ENCODE measurements at regions not wholly inside any gene's neighbourhood (a gene's known extent, or its start where the extent isn't known, plus 50 kb on each side); places are given as distances from the start of the nearest gene placed in this dataset.

DNA sequence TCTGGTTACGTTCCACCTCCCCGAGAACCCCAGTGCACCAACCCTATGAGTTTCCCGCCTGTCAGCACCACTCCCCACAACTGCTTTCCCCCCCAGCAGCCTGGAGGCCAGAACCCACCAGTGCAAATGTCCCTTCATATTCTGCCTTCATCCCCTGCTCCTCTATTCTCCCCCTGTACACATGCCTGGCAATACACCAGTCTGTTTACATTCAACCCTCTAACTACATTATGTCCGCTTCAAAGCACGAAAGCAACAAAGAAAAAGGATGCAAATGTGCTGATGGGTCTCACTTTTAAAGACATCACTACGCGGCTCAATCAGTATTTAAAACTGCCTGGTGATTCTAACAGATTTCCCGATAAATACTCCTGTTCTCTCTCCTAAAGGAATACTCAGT, 126.7 kb upstream of the SORBS2 start:
- DNase-seq = no peak

DNA sequence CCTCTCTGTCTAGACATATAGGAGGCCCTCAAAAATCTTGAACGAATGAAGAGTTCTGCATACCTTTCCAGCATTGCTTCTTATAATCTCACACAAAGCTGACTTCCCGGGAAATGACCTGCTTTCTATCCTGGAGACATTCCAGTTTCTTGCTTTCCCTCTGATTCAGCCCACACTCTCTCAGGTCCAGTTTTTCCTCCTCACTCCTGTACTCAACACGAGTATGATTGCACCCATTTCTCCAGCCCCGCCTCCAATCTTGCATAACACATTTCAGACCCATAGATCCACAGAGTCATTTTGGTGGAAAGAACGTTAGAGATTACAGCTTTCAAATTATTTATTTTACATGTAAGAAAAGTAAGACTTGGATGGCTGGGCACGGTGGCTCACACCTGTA, 127.5 kb upstream of the TLR3 start:
- no peak overlapping the region for H3K27ac Mint-ChIP-seq
- no peaks in the 10 kb centered on the region for H3K4me1 Mint-ChIP-seq (ENCODE audit: low read depth)
- CTCF ChIA-PET = no interaction called here
- no peaks in the 10 kb centered on the region for H3K36me3 Mint-ChIP-seq
- H3K9me3 Mint-ChIP-seq = no peaks in the 10 kb centered on the region
- peaks cover 6% of the 10 kb centered on the region for H3K27me3 Mint-ChIP-seq
- intact Hi-C loops (cut with micrococcal nuclease) = no loop called here
- POLR2A ChIA-PET = no interaction called here
- no peak overlapping the region for H3K4me3 Mint-ChIP-seq
- DNase-seq = no peak

More for the DNA sequence above, 126.7 kb upstream of the SORBS2 start:
- Mint-ChIP-seq H3K27me3 (peaks cover 6% of the 10 kb centered on the region), H3K36me3 (no peaks in the 10 kb centered on the region), H3K27ac (no peak overlapping the region), H3K9me3 (no peaks in the 10 kb centered on the region), H3K4me3 (no peak overlapping the region), H3K4me1 (ENCODE audit: low read depth) (no peaks in the 10 kb centered on the region)
- CTCF ChIA-PET = no interaction called here
- POLR2A ChIA-PET = no interaction called here
- intact Hi-C loops (cut with micrococcal nuclease) = no loop called here

DNA sequence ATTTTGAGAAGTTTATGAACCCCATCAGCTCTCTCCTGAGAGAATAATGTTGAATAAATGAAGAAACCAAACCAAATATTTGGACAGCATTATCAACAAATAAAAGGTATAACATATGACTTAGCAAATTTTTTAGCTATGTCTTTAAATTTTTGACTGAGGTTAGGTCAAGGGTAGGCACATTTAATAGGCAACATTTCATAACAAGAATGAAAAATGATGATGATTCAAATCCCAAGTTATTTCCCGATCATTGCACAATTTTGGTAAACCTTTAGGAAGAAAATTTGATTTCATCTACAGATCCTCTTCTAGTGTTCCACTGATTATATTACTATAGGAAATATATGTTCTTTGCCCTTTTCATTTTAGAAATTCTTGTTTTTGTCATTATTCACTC, 123.7 kb upstream of the TLR3 start:
- H3K9me3 Mint-ChIP-seq = no peaks in the 10 kb centered on the region
- ChIA-PET CTCF (no interaction called here), POLR2A (no interaction called here)
- H3K4me1 Mint-ChIP-seq (ENCODE audit: low read depth) = no peaks in the 10 kb centered on the region
- H3K36me3 Mint-ChIP-seq = no peaks in the 10 kb centered on the region
- H3K27ac Mint-ChIP-seq = no peak overlapping the region
- H3K27me3 Mint-ChIP-seq = peaks cover 4% of the 10 kb centered on the region
- intact Hi-C loops (cut with micrococcal nuclease) = no loop called here
- DNase-seq = no peak
- no peak overlapping the region for H3K4me3 Mint-ChIP-seq

DNA sequence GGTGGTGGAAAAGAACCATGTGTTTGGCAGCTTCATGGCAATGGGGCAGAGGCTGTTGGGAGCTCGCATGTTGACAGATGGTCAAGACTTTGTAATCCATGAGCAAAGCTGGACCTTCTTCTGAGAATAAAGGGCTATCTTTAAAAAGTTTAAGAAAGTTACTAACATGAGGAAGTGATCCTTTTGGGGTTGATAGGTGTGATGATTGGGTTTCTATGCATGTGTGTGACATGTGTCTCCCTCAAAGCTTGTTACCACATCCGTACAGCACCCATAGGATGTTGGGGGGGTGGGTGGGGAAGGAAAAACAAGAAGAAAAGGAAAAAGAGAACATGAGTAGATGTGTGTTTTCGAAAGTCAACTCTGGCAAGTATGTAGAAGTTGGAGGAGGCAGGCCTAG, 123.0 kb upstream of the TLR3 start:
- CTCF ChIA-PET = no interaction called here
- DNase-seq = no peak
- intact Hi-C loops (cut with micrococcal nuclease) = no loop called here
- no peak overlapping the region for H3K4me3 Mint-ChIP-seq
- H3K27me3 Mint-ChIP-seq = peaks cover 4% of the 10 kb centered on the region
- no peaks in the 10 kb centered on the region for H3K4me1 Mint-ChIP-seq (ENCODE audit: low read depth)
- POLR2A ChIA-PET = no interaction called here
- no peak overlapping the region for H3K27ac Mint-ChIP-seq
- no peaks in the 10 kb centered on the region for H3K36me3 Mint-ChIP-seq
- no peaks in the 10 kb centered on the region for H3K9me3 Mint-ChIP-seq

DNA sequence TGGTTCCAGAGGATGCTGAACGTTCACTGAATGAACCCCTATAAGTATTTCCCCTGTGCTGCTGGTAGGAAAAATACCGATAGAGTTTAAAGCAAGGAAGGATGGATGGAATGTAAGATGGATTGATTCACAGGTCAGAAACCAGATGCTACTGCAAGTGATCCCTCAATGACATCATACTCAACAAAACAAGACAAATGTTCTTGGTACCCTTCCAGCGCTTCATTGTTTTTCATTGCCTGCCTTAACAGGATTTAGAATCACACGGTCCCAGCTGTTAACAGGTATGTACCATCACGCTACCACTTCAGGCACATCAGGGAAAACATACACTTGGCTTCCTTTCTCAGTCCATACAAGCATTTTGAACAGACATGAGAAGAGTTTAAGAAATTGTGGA, 118.1 kb upstream of the TLR3 start:
- ChIA-PET POLR2A (no interaction called here), CTCF (no interaction called here)
- Mint-ChIP-seq H3K36me3 (no peaks in the 10 kb centered on the region), H3K9me3 (no peaks in the 10 kb centered on the region), H3K27me3 (no peaks in the 10 kb centered on the region), H3K4me3 (no peak overlapping the region), H3K4me1 (ENCODE audit: low read depth) (no peaks in the 10 kb centered on the region), H3K27ac (no peak overlapping the region)
- intact Hi-C loops (cut with micrococcal nuclease) = no loop called here
- DNase-seq = no peak

DNA sequence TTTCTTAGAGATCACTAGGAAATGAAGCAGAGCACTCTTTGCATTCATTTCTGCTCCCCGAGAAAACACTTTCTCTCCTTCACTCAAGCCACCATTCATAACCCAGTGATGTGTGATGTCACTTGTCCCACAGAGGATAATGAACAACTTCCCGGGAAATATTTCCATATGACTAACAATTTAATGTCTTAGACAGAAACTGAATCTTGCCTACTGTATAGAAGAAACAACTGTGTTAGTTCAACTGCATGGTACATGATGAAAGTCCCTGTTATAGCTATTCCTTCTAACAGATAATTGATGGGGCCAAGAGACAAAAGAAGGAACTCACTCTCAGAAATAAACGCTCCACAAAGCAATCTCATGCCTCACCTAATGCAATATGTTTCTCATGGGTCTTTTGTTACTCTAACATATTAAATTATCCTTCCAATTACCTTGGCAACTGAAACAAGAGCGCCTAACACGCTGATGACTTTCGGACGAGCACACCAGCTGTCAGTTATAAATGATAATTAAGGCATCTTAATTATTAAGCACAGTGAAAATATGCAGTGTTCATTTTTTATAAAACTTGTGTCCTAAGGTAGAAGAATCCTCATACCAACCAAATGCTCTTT, 113.7 kb upstream of the TLR3 start:
- DNase-seq = no peak

DNA sequence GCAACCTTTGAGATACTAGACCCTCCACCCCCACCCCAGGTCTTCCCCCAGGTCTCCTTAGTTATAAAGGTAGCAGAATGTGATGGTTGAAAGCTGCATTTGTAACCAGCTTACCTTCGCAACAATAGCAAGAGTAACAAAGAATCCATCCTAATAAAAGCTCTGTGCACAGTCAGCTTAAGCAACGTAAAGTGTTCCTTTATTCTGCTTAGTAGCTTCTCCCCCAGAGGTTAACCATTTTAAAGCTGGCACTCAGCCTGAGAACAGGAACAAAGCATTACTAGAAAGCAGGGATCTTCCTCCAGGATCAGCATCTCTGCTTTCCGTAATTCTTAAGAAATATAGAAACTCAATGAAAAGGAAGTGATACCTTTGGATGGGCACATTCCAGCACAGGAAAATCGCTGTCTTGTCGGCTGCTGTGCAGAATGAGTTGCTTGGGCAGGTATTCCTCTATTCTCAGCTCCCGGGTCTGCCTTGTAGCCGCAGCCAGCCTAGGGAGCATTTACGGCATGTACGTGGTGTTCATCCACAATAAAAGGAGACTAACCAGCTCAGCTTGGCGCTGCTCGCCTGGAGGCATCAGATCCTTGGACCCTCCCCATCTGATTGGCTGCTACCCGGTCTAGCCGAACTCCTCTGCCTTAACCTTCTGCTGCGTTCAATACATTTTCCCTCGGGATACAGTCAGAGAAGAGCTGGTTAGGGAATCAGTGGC, 113.0 kb upstream of the TLR3 start:
- Mint-ChIP-seq H3K36me3 (no peaks in the 10 kb centered on the region), H3K27me3 (peaks cover 4% of the 10 kb centered on the region), H3K4me1 (ENCODE audit: low read depth) (no peaks in the 10 kb centered on the region), H3K9me3 (no peaks in the 10 kb centered on the region), H3K27ac (no peak overlapping the region), H3K4me3 (no peak overlapping the region)
- POLR2A ChIA-PET = no interaction called here
- intact Hi-C loops (cut with micrococcal nuclease) = no loop called here
- DNase-seq = no peak
- CTCF ChIA-PET = no interaction called here

More for the DNA sequence above, 113.7 kb upstream of the TLR3 start:
- POLR2A ChIA-PET = no interaction called here
- H3K36me3 Mint-ChIP-seq = no peaks in the 10 kb centered on the region
- H3K27me3 Mint-ChIP-seq = peaks cover 4% of the 10 kb centered on the region
- H3K4me3 Mint-ChIP-seq = no peak overlapping the region
- intact Hi-C loops (cut with micrococcal nuclease) = no loop called here
- H3K4me1 Mint-ChIP-seq (ENCODE audit: low read depth) = no peaks in the 10 kb centered on the region
- CTCF ChIA-PET = no interaction called here
- no peaks in the 10 kb centered on the region for H3K9me3 Mint-ChIP-seq
- no peak overlapping the region for H3K27ac Mint-ChIP-seq

DNA sequence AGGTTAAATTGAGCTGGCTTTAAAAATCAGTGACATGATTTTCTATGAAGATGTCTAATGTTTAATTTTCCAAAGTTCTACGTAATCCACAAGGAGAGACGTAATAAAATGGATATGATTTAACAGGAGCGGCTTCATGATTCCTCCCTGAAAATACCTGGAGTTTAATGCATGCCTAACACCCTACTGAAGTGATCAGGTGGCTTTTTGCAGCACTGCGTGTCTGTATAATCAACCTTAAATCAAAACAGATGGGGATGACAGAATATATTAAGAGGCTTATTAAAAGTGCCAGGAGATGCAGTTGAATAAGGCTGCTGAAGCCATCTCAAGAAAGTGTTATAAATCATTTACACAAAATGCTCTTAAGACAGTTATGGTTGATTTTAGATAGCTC, 112.4 kb upstream of the TLR3 start:
- ChIA-PET CTCF (no interaction called here), POLR2A (interaction anchor here (0.7 kb wide), 1 partner anchor 34 kb away, joined by 3 read pairs; no protein-coding TSS in a partner anchor)
- intact Hi-C loops (cut with micrococcal nuclease) = no loop called here
- H3K27ac Mint-ChIP-seq = no peak overlapping the region
- no peak for DNase-seq
- H3K9me3 Mint-ChIP-seq = no peaks in the 10 kb centered on the region
- H3K4me3 Mint-ChIP-seq = no peak overlapping the region
- no peaks in the 10 kb centered on the region for H3K4me1 Mint-ChIP-seq (ENCODE audit: low read depth)
- no peaks in the 10 kb centered on the region for H3K36me3 Mint-ChIP-seq
- peaks cover 4% of the 10 kb centered on the region for H3K27me3 Mint-ChIP-seq

DNA sequence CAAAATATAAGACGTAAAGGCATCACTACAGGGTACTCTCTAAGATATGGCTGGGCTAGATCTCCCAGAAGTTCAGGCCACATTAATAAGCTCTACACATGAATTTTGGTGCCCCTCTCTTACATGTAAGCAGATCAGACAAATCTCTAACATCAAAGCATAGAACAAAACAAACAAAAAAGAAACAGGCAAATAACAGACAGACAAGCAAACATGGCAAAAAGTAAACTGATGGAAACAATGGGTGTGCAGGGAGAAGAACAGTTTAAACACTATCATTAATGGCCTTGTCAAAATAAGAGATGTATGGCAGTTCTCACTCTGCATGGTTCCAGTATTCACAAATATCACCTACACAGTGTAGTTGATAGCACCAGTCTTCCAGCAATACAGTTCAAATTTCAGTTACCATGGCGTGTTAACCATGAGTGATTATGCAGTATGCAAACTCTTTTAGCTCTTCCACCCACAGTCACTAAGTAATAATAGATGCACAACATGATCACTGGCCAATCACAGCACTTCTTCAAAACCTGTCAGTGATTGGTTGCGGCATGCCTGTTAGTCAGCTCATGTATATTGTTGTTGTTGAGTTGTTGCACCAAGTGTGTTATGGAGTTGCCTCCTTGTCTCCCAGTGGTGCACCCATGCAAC, 110.7 kb upstream of the TLR3 start:
- Mint-ChIP-seq H3K27me3 (peaks cover 4% of the 10 kb centered on the region), H3K36me3 (no peaks in the 10 kb centered on the region), H3K4me1 (ENCODE audit: low read depth) (no peaks in the 10 kb centered on the region), H3K27ac (no peak overlapping the region), H3K4me3 (no peak overlapping the region), H3K9me3 (no peaks in the 10 kb centered on the region)
- POLR2A ChIA-PET = no interaction called here
- no peak for DNase-seq
- CTCF ChIA-PET = no interaction called here
- intact Hi-C loops (cut with micrococcal nuclease) = no loop called here

DNA sequence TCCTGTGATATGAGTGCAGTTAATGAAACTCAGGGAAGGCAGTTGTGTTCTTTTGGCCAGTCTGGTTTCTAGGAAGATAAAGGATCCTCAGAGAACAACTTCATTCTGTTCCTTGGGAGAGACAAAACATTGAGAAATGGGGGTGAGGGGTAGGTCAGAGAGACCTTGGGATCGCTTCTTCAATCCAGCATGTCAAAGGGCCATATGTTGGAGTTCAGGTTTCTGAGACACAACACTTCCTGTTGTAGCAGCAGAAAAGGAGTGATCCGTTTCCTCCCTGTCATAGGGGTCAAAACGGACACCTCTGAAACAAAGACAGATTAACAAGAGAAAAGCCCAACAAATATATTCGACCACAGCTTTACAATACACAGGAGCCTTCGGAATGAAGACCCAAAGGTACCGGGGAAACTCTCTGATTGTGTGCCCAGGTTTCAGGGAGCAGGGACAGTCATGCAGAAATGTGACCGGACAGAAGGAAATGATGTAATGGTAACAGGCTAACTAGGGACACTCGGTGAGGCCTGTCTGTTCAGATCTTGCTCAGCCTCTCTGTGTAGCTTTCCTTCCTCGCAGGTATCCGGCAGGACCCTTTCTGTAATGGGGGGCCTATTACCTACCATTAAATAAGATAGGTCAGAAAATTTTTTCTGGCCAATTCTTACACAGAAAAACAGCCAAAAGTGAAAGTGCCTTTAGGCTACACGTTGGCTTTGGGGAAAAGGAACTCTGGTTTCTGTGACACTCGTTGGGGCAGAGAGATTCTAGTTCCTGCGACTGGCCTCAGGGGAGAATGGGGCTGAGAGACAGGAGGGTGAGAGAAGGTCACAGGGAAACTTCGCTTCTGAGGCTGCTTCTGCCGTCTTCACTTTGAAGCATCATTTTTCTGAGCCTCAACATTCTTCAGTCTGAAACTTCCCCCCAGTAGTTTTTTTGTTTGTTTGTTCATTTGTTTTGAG, 103.3 kb upstream of the TLR3 start:
- Mint-ChIP-seq H3K27me3 (peaks cover 5% of the 10 kb centered on the region), H3K4me3 (no peak overlapping the region), H3K4me1 (ENCODE audit: low read depth) (no peaks in the 10 kb centered on the region), H3K9me3 (no peaks in the 10 kb centered on the region), H3K36me3 (no peaks in the 10 kb centered on the region), H3K27ac (no peak overlapping the region)
- POLR2A ChIA-PET = no interaction called here
- CTCF ChIA-PET = no interaction called here
- intact Hi-C loops (cut with micrococcal nuclease) = no loop called here
- no peak for DNase-seq

DNA sequence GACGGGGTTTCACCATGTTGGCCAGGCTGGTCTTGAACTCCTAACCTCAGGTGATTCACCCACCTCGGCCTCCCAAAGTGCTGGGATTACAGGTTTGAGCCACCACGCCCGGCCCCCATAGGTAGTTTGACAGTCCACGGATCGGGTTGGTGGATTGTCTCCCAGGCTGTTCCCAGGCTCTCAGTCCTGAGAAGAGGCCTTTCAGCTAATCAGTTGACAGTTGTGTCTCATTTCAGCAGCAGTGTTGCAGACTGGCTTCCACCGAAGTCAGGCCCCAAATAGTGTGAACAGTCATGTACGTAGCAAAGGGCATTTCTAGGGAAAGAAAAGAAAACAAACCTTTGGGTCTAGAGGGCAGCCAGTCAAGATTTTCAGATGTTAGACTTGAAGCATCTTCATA, 102.4 kb upstream of the TLR3 start:
- H3K9me3 Mint-ChIP-seq = no peaks in the 10 kb centered on the region
- H3K36me3 Mint-ChIP-seq = no peaks in the 10 kb centered on the region
- ChIA-PET CTCF (no interaction called here), POLR2A (no interaction called here)
- H3K4me3 Mint-ChIP-seq = no peak overlapping the region
- DNase-seq = no peak
- peaks cover 7% of the 10 kb centered on the region for H3K27me3 Mint-ChIP-seq
- H3K4me1 Mint-ChIP-seq (ENCODE audit: low read depth) = no peaks in the 10 kb centered on the region
- intact Hi-C loops (cut with micrococcal nuclease) = no loop called here
- H3K27ac Mint-ChIP-seq = no peak overlapping the region

DNA sequence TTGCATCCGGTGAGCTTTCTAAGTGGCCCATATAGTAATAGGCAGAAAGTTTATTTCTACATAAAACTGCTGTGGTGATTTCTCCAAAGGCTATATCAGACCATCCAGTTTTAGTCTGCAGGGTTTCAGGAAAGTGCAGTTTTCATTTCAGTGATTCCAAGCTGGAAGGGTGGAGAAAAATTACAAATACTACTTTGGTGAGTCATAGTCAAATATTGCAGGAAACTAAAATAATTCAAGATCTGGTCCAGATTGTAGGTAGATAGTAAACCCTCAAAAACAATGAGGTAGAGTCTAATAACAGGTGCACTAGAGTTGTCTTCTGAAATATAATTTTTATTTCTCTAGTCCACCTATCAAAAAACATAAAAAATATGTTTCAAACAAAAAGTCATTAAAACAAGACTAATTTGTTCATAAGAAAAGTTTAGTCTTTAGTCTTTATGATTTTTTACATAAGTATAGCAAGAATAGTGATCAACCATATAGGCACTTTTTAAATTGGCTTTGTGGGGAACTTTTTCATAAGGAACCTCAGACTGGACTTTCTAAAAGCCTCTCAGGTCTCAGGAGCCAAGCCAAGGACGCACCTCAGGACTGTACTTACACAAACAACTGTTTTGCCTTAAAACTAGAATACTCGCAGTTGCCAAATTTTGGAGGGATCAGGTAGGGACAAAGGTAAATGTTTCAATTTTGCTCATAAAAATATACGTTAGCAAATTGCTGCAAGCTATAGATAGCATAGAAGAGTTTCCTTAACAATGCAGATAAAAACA, 101.8 kb upstream of the TLR3 start:
- DNase-seq = no peak
- H3K9me3 Mint-ChIP-seq = no peaks in the 10 kb centered on the region
- H3K36me3 Mint-ChIP-seq = no peaks in the 10 kb centered on the region
- no peak overlapping the region for H3K4me3 Mint-ChIP-seq
- no peaks in the 10 kb centered on the region for H3K4me1 Mint-ChIP-seq (ENCODE audit: low read depth)
- no peak overlapping the region for H3K27ac Mint-ChIP-seq
- peaks cover 7% of the 10 kb centered on the region for H3K27me3 Mint-ChIP-seq
- ChIA-PET CTCF (no interaction called here), POLR2A (no interaction called here)
- intact Hi-C loops (cut with micrococcal nuclease) = no loop called here
